ENCODE measurements at regions not wholly inside any gene's neighbourhood (a gene's known extent, or its start where the extent isn't known, plus 50 kb on each side); places are given as distances from the start of the nearest gene placed in this dataset.

DNA sequence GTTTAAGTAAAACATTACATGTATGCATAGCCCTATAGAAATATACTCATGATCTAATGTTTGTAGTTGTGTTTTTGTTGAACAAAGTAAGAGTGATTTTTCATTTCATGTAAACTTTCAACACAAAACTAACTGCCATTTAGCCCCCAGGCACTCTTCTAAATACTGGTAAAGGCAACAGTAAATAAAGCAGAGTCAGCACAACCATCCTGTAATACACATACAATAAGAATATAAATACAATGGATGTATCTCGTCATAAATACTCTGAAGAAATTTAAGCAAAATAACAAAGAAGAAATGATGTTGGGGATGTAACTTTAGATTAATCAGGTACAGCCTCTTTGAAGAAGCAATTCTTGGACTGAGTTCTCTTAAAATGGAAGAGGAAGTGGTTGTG, 821.2 kb downstream of the ARAP2 start:
- TF ChIP-seq, protein P1, sequence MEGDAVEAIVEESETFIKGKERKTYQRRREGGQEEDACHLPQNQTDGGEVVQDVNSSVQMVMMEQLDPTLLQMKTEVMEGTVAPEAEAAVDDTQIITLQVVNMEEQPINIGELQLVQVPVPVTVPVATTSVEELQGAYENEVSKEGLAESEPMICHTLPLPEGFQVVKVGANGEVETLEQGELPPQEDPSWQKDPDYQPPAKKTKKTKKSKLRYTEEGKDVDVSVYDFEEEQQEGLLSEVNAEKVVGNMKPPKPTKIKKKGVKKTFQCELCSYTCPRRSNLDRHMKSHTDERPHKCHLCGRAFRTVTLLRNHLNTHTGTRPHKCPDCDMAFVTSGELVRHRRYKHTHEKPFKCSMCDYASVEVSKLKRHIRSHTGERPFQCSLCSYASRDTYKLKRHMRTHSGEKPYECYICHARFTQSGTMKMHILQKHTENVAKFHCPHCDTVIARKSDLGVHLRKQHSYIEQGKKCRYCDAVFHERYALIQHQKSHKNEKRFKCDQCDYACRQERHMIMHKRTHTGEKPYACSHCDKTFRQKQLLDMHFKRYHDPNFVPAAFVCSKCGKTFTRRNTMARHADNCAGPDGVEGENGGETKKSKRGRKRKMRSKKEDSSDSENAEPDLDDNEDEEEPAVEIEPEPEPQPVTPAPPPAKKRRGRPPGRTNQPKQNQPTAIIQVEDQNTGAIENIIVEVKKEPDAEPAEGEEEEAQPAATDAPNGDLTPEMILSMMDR (conservative IDR thresholded peaks at IDR 0.05; ENCODE audit: low read length): no peak
- TF ChIP-seq EZH2phosphoT487 (IDR thresholded peaks at IDR 0.05; ENCODE audit: borderline replicate concordance, low read depth, low read length): no peak
